HuH-7 (cell line): ENCODE measurements at regions not wholly inside any gene's neighbourhood (a gene's known extent, or its start where the extent isn't known, plus 50 kb on each side); places are given as distances from the start of the nearest gene placed in this dataset.

ENCODE experiments used
- DNase-seq: peaks from one replicate; pipeline ENCODE4 v3.0.0; 2011; ENCODE audit warnings: low spot score

GRCh38 chr16:73739049-73739769 lies 557.4 kb upstream of the PSMD7 start:
- DNase-seq, result no peak

GRCh38 chr16:73738266-73738665 lies 558.3 kb upstream of the PSMD7 start:
- no peak for DNase-seq

GRCh38 chr16:73737637-73738036 lies 559.0 kb upstream of the PSMD7 start:
- DNase-seq, result no peak

GRCh38 chr16:73735954-73736353 lies 560.7 kb upstream of the PSMD7 start:
- no peak for DNase-seq

GRCh38 chr16:73735018-73735417 lies 561.6 kb upstream of the PSMD7 start:
- DNase-seq, result no peak

- no peak for DNase-seq
Measured at GRCh38 chr16:73732681-73733080, 563.9 kb upstream of the PSMD7 start.

GRCh38 chr16:73732143-73732542 lies 564.5 kb upstream of the PSMD7 start:
- no peak for DNase-seq

- DNase-seq, result no peak
Measured at GRCh38 chr16:73730481-73731090, 566.0 kb upstream of the PSMD7 start.

- no peak for DNase-seq
Measured at GRCh38 chr16:73725156-73725555, 571.5 kb upstream of the PSMD7 start.

GRCh38 chr16:73724503-73724902 lies 572.1 kb upstream of the PSMD7 start:
- DNase-seq, result no peak

GRCh38 chr16:73717266-73717974 lies 579.2 kb upstream of the PSMD7 start:
- no peak for DNase-seq

GRCh38 chr16:73714976-73715375 lies 581.6 kb upstream of the PSMD7 start:
- no peak for DNase-seq

- peak; percentile 39 for DNase-seq
Measured at GRCh38 chr16:73713778-73714495, 582.7 kb upstream of the PSMD7 start.

- no peak for DNase-seq
Measured at GRCh38 chr16:73713251-73713650, 583.4 kb upstream of the PSMD7 start.

GRCh38 chr16:73711406-73712080 lies 585.1 kb upstream of the PSMD7 start:
- DNase-seq, result no peak

GRCh38 chr16:73710526-73710925 lies 586.1 kb upstream of the PSMD7 start:
- DNase-seq, result no peak

GRCh38 chr16:73707863-73708262 lies 588.8 kb upstream of the PSMD7 start:
- no peak for DNase-seq

GRCh38 chr16:73703891-73704290 lies 592.7 kb upstream of the PSMD7 start:
- DNase-seq, result no peak

GRCh38 chr16:73697336-73697735 lies 599.3 kb upstream of the PSMD7 start:
- DNase-seq, result no peak

- no peak for DNase-seq
Measured at GRCh38 chr16:73692861-73693260, 603.8 kb upstream of the PSMD7 start.

- no peak for DNase-seq
Measured at GRCh38 chr16:73683804-73684203, 612.8 kb upstream of the PSMD7 start.

- DNase-seq, result no peak
Measured at GRCh38 chr16:73672135-73672534, 624.2 kb upstream of the ZFHX3 start.
